HEK293T (cell line): ENCODE measurements at regions not wholly inside any gene's neighbourhood (a gene's known extent, or its start where the extent isn't known, plus 50 kb on each side); places are given as distances from the start of the nearest gene placed in this dataset.

ENCODE experiments used
- ELF4 ChIP-seq: fragments of 450-650 bp; IDR thresholded peaks from 2 replicates; pipeline ENCODE4 v1.6.1; 2017; ENCODE audit warnings: antibody characterized with exemption
- FOXK2 ChIP-seq: fragments of 450-650 bp; IDR thresholded peaks from 2 replicates; pipeline ENCODE4 v1.6.1; 2016; ENCODE audit warnings: mild to moderate bottlenecking
- FOXM1 ChIP-seq: fragments of 450-650 bp; IDR thresholded peaks from 2 replicates; pipeline ENCODE4 v1.6.1; 2017; ENCODE audit warnings: mild to moderate bottlenecking, borderline replicate concordance
- LEF1 ChIP-seq: fragments of 450-650 bp; IDR thresholded peaks from 2 replicates; pipeline ENCODE4 v1.6.1; 2017; ENCODE audit warnings: mild to moderate bottlenecking, borderline replicate concordance
- PKNOX1 ChIP-seq: fragments of 450-650 bp; IDR thresholded peaks from 2 replicates; pipeline ENCODE4 v1.6.1; 2016
- SP1 ChIP-seq: fragments of 450-650 bp; IDR thresholded peaks from 2 replicates; pipeline ENCODE4 v1.6.1; 2017
- TARDBP ChIP-seq: fragments of 450-650 bp; IDR thresholded peaks from 2 replicates; pipeline ENCODE4 v1.6.1; 2016

- TF ChIP-seq SP1 (no peak), FOXM1 (no peak), LEF1 (no peak), PKNOX1 (no peak), TARDBP (no peak), FOXK2 (no peak), ELF4 (no peak)
Observed at GRCh38 chr11:87767615-87768014, 407.6 kb downstream of the RAB38 start.
